ENCODE measurements at regions not wholly inside any gene's neighbourhood (a gene's known extent, or its start where the extent isn't known, plus 50 kb on each side); places are given as distances from the start of the nearest gene placed in this dataset.

DNA sequence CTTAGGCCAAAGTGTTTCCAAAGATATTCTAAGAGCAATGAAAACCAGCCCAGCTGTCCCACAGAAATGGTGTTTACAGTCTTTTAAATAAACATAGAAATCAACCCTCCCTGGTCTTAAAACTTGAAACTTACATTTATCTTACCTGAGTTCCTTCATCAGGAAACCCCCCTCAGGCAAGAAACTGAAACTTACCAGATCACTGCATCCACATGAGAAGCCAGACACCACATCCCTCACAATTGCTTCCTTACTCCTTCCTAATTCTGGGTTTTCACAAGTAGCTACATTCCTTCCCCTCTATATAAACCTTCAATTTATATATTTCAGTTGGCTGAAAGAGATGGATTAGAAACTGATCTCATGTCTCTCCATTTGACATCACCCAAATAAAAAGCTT lies 563.0 kb upstream of the CHRM3 start:
- POLR2A ChIA-PET = no interaction called here
- TF ChIP-seq SIX5 (IDR thresholded peaks at IDR 0.05; ENCODE audit: borderline replicate concordance in 1 of 2, insufficient read depth in 1 of 2, low read depth in 1 of 2, low read length in 2 of 2) (no peak), ZFPM2 (CRISPR knock-in tag; IDR thresholded peaks at IDR 0.05) (no peak), POLR3G (IDR thresholded peaks at IDR 0.05; ENCODE audit: extremely low read depth, insufficient read length, insufficient replicate concordance) (no peak), RBM34 (IDR thresholded peaks at IDR 0.05; ENCODE audit: borderline replicate concordance, insufficient read depth, low read length) (no peak), KDM2B (CRISPR knock-in tag; IDR thresholded peaks at IDR 0.05) (no peak), DPF2 (IDR thresholded peaks at IDR 0.05) (no peak), ZNF121 (CRISPR knock-in tag; conservative IDR thresholded peaks at IDR 0.05) (no peak), ZNF444 (CRISPR knock-in tag; IDR thresholded peaks at IDR 0.05) (no peak), MAZ (CRISPR knock-in tag; conservative IDR thresholded peaks at IDR 0.05 in 1 of 2, IDR thresholded peaks at IDR 0.05 in 1 of 2) (no peak), ZC3H8 (IDR thresholded peaks at IDR 0.05) (no peak), PHF21A (IDR thresholded peaks at IDR 0.05; ENCODE audit: borderline replicate concordance, low read depth) (no peak)
- TF ChIP-seq, protein P1, sequence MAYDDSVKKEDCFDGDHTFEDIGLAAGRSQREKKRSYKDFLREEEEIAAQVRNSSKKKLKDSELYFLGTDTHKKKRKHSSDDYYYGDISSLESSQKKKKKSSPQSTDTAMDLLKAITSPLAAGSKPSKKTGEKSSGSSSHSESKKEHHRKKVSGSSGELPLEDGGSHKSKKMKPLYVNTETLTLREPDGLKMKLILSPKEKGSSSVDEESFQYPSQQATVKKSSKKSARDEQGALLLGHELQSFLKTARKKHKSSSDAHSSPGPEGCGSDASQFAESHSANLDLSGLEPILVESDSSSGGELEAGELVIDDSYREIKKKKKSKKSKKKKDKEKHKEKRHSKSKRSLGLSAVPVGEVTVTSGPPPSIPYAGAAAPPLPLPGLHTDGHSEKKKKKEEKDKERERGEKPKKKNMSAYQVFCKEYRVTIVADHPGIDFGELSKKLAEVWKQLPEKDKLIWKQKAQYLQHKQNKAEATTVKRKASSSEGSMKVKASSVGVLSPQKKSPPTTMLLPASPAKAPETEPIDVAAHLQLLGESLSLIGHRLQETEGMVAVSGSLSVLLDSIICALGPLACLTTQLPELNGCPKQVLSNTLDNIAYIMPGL (CRISPR knock-in tag; IDR thresholded peaks at IDR 0.05) = no peak
- TF ChIP-seq, protein P2, sequence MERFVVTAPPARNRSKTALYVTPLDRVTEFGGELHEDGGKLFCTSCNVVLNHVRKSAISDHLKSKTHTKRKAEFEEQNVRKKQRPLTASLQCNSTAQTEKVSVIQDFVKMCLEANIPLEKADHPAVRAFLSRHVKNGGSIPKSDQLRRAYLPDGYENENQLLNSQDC (CRISPR knock-in tag; IDR thresholded peaks at IDR 0.05) = no peak
- TF ChIP-seq, protein P3, sequence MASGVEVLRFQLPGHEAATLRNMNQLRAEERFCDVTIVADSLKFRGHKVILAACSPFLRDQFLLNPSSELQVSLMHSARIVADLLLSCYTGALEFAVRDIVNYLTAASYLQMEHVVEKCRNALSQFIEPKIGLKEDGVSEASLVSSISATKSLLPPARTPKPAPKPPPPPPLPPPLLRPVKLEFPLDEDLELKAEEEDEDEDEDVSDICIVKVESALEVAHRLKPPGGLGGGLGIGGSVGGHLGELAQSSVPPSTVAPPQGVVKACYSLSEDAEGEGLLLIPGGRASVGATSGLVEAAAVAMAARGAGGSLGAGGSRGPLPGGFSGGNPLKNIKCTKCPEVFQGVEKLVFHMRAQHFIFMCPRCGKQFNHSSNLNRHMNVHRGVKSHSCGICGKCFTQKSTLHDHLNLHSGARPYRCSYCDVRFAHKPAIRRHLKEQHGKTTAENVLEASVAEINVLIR (CRISPR knock-in tag; IDR thresholded peaks at IDR 0.05) = no peak
- TF ChIP-seq, protein P4, sequence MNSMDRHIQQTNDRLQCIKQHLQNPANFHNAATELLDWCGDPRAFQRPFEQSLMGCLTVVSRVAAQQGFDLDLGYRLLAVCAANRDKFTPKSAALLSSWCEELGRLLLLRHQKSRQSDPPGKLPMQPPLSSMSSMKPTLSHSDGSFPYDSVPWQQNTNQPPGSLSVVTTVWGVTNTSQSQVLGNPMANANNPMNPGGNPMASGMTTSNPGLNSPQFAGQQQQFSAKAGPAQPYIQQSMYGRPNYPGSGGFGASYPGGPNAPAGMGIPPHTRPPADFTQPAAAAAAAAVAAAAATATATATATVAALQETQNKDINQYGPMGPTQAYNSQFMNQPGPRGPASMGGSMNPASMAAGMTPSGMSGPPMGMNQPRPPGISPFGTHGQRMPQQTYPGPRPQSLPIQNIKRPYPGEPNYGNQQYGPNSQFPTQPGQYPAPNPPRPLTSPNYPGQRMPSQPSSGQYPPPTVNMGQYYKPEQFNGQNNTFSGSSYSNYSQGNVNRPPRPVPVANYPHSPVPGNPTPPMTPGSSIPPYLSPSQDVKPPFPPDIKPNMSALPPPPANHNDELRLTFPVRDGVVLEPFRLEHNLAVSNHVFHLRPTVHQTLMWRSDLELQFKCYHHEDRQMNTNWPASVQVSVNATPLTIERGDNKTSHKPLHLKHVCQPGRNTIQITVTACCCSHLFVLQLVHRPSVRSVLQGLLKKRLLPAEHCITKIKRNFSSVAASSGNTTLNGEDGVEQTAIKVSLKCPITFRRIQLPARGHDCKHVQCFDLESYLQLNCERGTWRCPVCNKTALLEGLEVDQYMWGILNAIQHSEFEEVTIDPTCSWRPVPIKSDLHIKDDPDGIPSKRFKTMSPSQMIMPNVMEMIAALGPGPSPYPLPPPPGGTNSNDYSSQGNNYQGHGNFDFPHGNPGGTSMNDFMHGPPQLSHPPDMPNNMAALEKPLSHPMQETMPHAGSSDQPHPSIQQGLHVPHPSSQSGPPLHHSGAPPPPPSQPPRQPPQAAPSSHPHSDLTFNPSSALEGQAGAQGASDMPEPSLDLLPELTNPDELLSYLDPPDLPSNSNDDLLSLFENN (IDR thresholded peaks at IDR 0.05; ENCODE audit: low read depth in 2 of 2, low read length in 2 of 2) = no peak

More for the DNA sequence above, 563.0 kb upstream of the CHRM3 start:
- H3K4me3 ChIP-seq = no peak overlapping the region
- ATAC-seq (no peak), DNase-seq (ENCODE audit: extremely low read depth in 1 of 4, low spot score in 3 of 4) (no peak), FAIRE-seq (no peak)
- intact Hi-C loops (cut with micrococcal nuclease) = no loop called here
- CTCF ChIA-PET (ENCODE audit: low intra/inter-chr PET ratio) = no interaction called here
- H3K27me3 ChIP-seq (ENCODE audit: control insufficient read depth in 2 of 2, insufficient read depth in 2 of 2, low read length in 2 of 2) = no peaks in the 10 kb centered on the region
- no peaks in the 10 kb centered on the region for H3K9me3 ChIP-seq (replicated peaks; ENCODE audit: control insufficient read depth, insufficient read depth, low read depth, low read length)
- no TSS peak for BruUV-seq (replicated peaks)
- H2AFZ ChIP-seq (ENCODE audit: low read depth, low read length) = no peak overlapping the region
- H3K4me1 ChIP-seq (replicated peaks in 1 of 2; ENCODE audit: control insufficient read depth in 2 of 2, insufficient read depth in 2 of 2, low read length in 2 of 2) = no peaks in the 10 kb centered on the region
- no peak overlapping the region for H3K9ac ChIP-seq (ENCODE audit: insufficient read depth in 1 of 2, low read depth in 2 of 2, low read length in 2 of 2)
- no peaks in the 10 kb centered on the region for H3K9me1 ChIP-seq (ENCODE audit: control insufficient read depth, insufficient read depth, low read length)
- no peak overlapping the region for H3K4me2 ChIP-seq (ENCODE audit: insufficient read depth, low read length)
- H3K27ac ChIP-seq (ENCODE audit: extremely low read depth, low read depth, low read length) = no peak overlapping the region
- in situ Hi-C loops (cut with MboI) = no loop called here
- no peaks in the 10 kb centered on the region for H3K79me2 ChIP-seq (ENCODE audit: control insufficient read depth, insufficient read depth, low read length)
- H3K36me3 ChIP-seq (ENCODE audit: control insufficient read depth, insufficient read depth, low read length) = no peaks in the 10 kb centered on the region
- H4K20me1 ChIP-seq (replicated peaks; ENCODE audit: control insufficient read depth, insufficient read depth, low read length) = no peaks in the 10 kb centered on the region

Measured in K562 (cell line).